Mammary epithelial cell (primary cell): ENCODE measurements at regions not wholly inside any gene's neighbourhood (a gene's known extent, or its start where the extent isn't known, plus 50 kb on each side); places are given as distances from the start of the nearest gene placed in this dataset.
"Not testable (repeated sequence)": the region's sequence is repeated elsewhere in the genome, so short reads cannot be mapped to it uniquely, and the experiment has no call there.

ENCODE experiments used
- EZH2 ChIP-seq: IDR thresholded peaks from 2 replicates; pipeline ENCODE4 v1.6.1; 2012; ENCODE audit warnings: low read length, inconsistent platforms, borderline replicate concordance
- TF ChIP-seq, protein P1 (sequence below), 2 donors: IDR thresholded peaks in 1 of 2; conservative IDR thresholded peaks in 1 of 2; 2 replicates each; pipeline ENCODE4 v1.5.1; 2011 to 2012; ENCODE audit warnings: inconsistent platforms in 2 of 2, low read length in 2 of 2, mild to moderate bottlenecking in 2 of 2, control low read depth in 1 of 2, low read depth in 1 of 2; ENCODE audit not compliant: insufficient read depth in 1 of 2; ENCODE audit errors: extremely low read depth in 1 of 2

DNA sequence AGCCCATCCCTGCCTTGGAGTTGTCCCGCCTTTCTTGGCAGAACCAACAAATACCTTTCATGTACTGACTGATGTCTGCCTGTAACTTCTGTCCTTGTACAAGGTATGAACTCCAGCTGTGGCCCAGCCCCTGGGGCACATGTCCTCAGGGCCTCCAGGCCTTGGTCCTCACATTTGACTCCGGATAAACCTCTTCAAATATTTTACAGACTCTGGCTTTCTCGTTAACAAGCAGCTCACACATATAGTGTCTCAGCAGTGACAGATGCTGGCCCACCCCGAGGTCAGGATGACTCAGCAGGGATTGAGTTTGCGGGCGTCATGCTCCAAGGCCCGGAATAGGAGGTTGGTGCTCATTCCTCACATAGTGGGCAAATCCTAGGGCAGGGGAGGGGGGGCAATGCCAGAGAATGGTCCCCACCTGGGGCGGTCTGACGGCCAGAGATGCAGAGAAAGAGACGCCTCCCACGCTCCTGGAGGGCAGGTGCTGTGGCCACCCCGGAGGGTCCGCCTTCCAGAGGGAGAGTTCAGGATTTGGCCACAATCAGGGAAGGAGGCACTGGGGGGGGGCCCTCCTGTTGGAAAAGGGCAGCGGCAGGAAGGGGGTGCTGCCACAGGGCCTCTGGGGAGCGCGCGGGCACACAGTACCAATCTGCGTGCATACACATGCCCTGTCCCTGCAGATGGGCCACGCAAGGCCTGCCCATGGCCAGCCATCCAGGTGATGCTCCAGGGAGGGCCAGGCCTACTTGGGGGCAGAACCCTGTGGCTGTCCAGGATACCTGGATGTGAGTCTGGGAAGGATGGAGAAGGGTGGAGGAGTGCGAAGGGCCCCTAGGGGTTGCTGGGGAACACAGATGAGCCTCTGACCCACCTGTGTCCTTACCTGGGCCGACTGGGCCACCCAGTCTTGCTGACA is 58.2 kb upstream of the SPN start:
- TF ChIP-seq, protein P1, sequence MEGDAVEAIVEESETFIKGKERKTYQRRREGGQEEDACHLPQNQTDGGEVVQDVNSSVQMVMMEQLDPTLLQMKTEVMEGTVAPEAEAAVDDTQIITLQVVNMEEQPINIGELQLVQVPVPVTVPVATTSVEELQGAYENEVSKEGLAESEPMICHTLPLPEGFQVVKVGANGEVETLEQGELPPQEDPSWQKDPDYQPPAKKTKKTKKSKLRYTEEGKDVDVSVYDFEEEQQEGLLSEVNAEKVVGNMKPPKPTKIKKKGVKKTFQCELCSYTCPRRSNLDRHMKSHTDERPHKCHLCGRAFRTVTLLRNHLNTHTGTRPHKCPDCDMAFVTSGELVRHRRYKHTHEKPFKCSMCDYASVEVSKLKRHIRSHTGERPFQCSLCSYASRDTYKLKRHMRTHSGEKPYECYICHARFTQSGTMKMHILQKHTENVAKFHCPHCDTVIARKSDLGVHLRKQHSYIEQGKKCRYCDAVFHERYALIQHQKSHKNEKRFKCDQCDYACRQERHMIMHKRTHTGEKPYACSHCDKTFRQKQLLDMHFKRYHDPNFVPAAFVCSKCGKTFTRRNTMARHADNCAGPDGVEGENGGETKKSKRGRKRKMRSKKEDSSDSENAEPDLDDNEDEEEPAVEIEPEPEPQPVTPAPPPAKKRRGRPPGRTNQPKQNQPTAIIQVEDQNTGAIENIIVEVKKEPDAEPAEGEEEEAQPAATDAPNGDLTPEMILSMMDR (conservative IDR thresholded peaks at IDR 0.05 in 1 of 2, IDR thresholded peaks at IDR 0.05 in 1 of 2; ENCODE audit: extremely low read depth in 1 of 2, insufficient read depth in 1 of 2, low read depth in 1 of 2, low read length in 2 of 2), result not testable (repeated sequence)
- not testable (repeated sequence) for TF ChIP-seq EZH2
